Neuronal stem cell (in vitro differentiated cells): ENCODE measurements at regions not wholly inside any gene's neighbourhood (a gene's known extent, or its start where the extent isn't known, plus 50 kb on each side); places are given as distances from the start of the nearest gene placed in this dataset.
"Not testable (repeated sequence)": the region's sequence is repeated elsewhere in the genome, so short reads cannot be mapped to it uniquely, and the experiment has no call there.

Experiments used
- DNase-seq: peaks from one replicate; pipeline ENCODE4 v3.0.0-alpha.2; 2013; ENCODE audit warnings: low spot score
- H2AFZ ChIP-seq: one replicate; pipeline ENCODE4 v1.6.1; 2013; ENCODE audit warnings: mild to moderate bottlenecking, low read length, inconsistent platforms
- H2AK5ac ChIP-seq: 2 replicates; pipeline ENCODE4 v1.6.1; 2013; ENCODE audit warnings: low read depth, mild to moderate bottlenecking, inconsistent platforms, low read length, moderate library complexity, mixed read lengths
- H2BK120ac ChIP-seq: 2 replicates; pipeline ENCODE4 v1.6.1; 2013; ENCODE audit warnings: low read depth, mild to moderate bottlenecking, inconsistent platforms, low read length, moderate library complexity, mixed read lengths
- H2BK12ac ChIP-seq: one replicate; pipeline ENCODE4 v1.6.1; 2013; ENCODE audit warnings: low read length, inconsistent platforms
- H2BK15ac ChIP-seq: 2 replicates; pipeline ENCODE4 v1.6.1; 2013; ENCODE audit warnings: mild to moderate bottlenecking, low read length, inconsistent platforms, mixed read lengths
- H2BK5ac ChIP-seq: one replicate; pipeline ENCODE4 v1.6.1; 2013; ENCODE audit warnings: inconsistent platforms, mild to moderate bottlenecking, low read length, moderate library complexity
- H3K14ac ChIP-seq: one replicate; pipeline ENCODE4 v1.6.1; 2013; ENCODE audit warnings: low read length, inconsistent platforms
- H3K18ac ChIP-seq: 2 replicates; pipeline ENCODE4 v1.6.1; 2013; ENCODE audit warnings: low read length, inconsistent platforms
- H3K23ac ChIP-seq: 2 replicates; pipeline ENCODE4 v1.6.1; 2013; ENCODE audit warnings: low read depth, mild to moderate bottlenecking, mixed read lengths, low read length, inconsistent platforms; ENCODE audit not compliant: poor library complexity
- H3K27ac ChIP-seq: replicated peaks from 3 replicates; pipeline ENCODE4 v1.5.1; 2013; ENCODE audit warnings: low read length, inconsistent platforms
- H3K27me3 ChIP-seq, 3 experiments: 2 replicates each; pipeline ENCODE4 v1.6.1; 2013; ENCODE audit warnings: low read length in 3 of 3, mild to moderate bottlenecking in 2 of 3, inconsistent platforms in 1 of 3, low read depth in 1 of 3, mixed read lengths in 1 of 3, moderate library complexity in 1 of 3; ENCODE audit not compliant: control insufficient read depth in 3 of 3, insufficient read depth in 3 of 3
- H3K36me3 ChIP-seq, 2 donors: replicated peaks in 1 of 2; 2 replicates each; pipeline ENCODE4 v1.6.1; 2013; ENCODE audit warnings: low read length in 2 of 2; ENCODE audit not compliant: control insufficient read depth in 2 of 2, insufficient read depth in 2 of 2
- H3K4ac ChIP-seq: 2 replicates; pipeline ENCODE4 v1.6.1; 2013; ENCODE audit warnings: inconsistent platforms, mild to moderate bottlenecking, low read length, moderate library complexity
- H3K4me1 ChIP-seq, 2 donors: 1 replicate in 1 of 2; 2 replicates in 1 of 2; pipeline ENCODE4 v1.6.1; 2013; ENCODE audit warnings: low read length in 2 of 2, low read depth in 1 of 2; ENCODE audit not compliant: control insufficient read depth in 2 of 2, insufficient read depth in 1 of 2
- H3K4me2 ChIP-seq: one replicate; pipeline ENCODE4 v1.6.1; 2013; ENCODE audit warnings: mild to moderate bottlenecking, low read length, inconsistent platforms; ENCODE audit not compliant: insufficient read depth, poor library complexity, severe bottlenecking
- H3K4me3 ChIP-seq, 2 donors: 2 replicates each; pipeline ENCODE4 v1.5.1; 2013; ENCODE audit warnings: low read length in 2 of 2, mild to moderate bottlenecking in 2 of 2, inconsistent platforms in 1 of 2, moderate library complexity in 1 of 2
- H3K79me1 ChIP-seq: one replicate; pipeline ENCODE4 v1.6.1; 2013; ENCODE audit warnings: low read depth, mild to moderate bottlenecking, inconsistent platforms, low read length, moderate library complexity
- H3K9ac ChIP-seq: one replicate; pipeline ENCODE4 v1.6.1; 2013; ENCODE audit warnings: mild to moderate bottlenecking, low read depth, low read length, inconsistent platforms; ENCODE audit not compliant: poor library complexity
- H3K9me3 ChIP-seq, 2 donors: replicated peaks in 1 of 2; 2 replicates each; pipeline versions ENCODE3 to v1.6.1; 2013; ENCODE audit warnings: low read length in 2 of 2, mild to moderate bottlenecking in 2 of 2, inconsistent platforms in 1 of 2, low read depth in 1 of 2, mixed read lengths in 1 of 2, moderate library complexity in 1 of 2; ENCODE audit not compliant: control insufficient read depth in 2 of 2, insufficient read depth in 1 of 2
- H4K8ac ChIP-seq: one replicate; pipeline ENCODE4 v1.6.1; 2013; ENCODE audit warnings: low read depth, mild to moderate bottlenecking, inconsistent platforms, low read length, moderate library complexity
- H4K91ac ChIP-seq: one replicate; pipeline ENCODE4 v1.6.1; 2013; ENCODE audit warnings: low read length, low read depth, mild to moderate bottlenecking, inconsistent platforms; ENCODE audit not compliant: poor library complexity
- WGBS, 2 donors: extraction: QIAGEN DNeasy Blood & Tissue Kit; methylation state at CpG; one replicate each; pipeline ENCODE4 v1.1.7; 2013; ENCODE audit warnings: missing lambda C conversion rate in 2 of 2, mixed read lengths in 1 of 2; ENCODE audit not compliant: insufficient read length in 2 of 2, insufficient replicate concordance in 1 of 2; ENCODE audit errors: extremely low coverage in 2 of 2; 5-methylcytosine and 5-hydroxymethylcytosine counted together

- no peak for DNase-seq
- Histone ChIP-seq H2BK12ac (no peak overlapping the region), H3K4me3 (no peak overlapping the region), H2AK5ac (no peak overlapping the region), H3K9me3 (no peaks in the 10 kb centered on the region), H4K91ac (no peak overlapping the region), H3K4me2 (no peak overlapping the region), H3K4ac (no peak overlapping the region), H2BK5ac (no peak overlapping the region), H3K36me3 (no peaks in the 10 kb centered on the region), H2AFZ (no peak overlapping the region), H4K8ac (no peak overlapping the region), H3K9ac (no peak overlapping the region), H2BK15ac (no peak overlapping the region), H3K79me1 (no peaks in the 10 kb centered on the region), H2BK120ac (no peak overlapping the region), H3K14ac (no peak overlapping the region), H3K23ac (no peak overlapping the region), H3K4me1 (no peaks in the 10 kb centered on the region), H3K27ac (no peak overlapping the region), H3K18ac (no peak overlapping the region), H3K27me3 (no peaks in the 10 kb centered on the region)
- WGBS, 2 donors: no CpG with 5 or more reads among the region's 2 CpGs
Measured at GRCh38 chr18:72984290-72984689, 116.5 kb upstream of the NETO1 start.

- H3K14ac ChIP-seq: no peak overlapping the region
- H3K4ac ChIP-seq: no peak overlapping the region
- peak overlapping the region; percentile 43 for H4K91ac ChIP-seq
- H3K23ac ChIP-seq: no peak overlapping the region
- no peak overlapping the region for H4K8ac ChIP-seq
- DNase-seq: no peak
- no peak overlapping the region for H2AK5ac ChIP-seq
- no peak overlapping the region for H3K27ac ChIP-seq
- no peak overlapping the region for H2BK120ac ChIP-seq
- WGBS, 2 donors: no CpG with 5 or more reads among the region's 2 CpGs
- H3K27me3 ChIP-seq: no peaks in the 10 kb centered on the region
- H3K79me1 ChIP-seq: no peaks in the 10 kb centered on the region
- no peak overlapping the region for H3K9ac ChIP-seq
- H3K4me2 ChIP-seq: no peak overlapping the region
- no peaks in the 10 kb centered on the region for H3K36me3 ChIP-seq
- no peak overlapping the region for H3K18ac ChIP-seq
- H2AFZ ChIP-seq: no peak overlapping the region
- no peaks in the 10 kb centered on the region for H3K4me1 ChIP-seq
- no peak overlapping the region for H2BK5ac ChIP-seq
- H3K9me3 ChIP-seq: no peaks in the 10 kb centered on the region
- H2BK15ac ChIP-seq: no peak overlapping the region
- no peak overlapping the region for H2BK12ac ChIP-seq
- no peak overlapping the region for H3K4me3 ChIP-seq
Measured at GRCh38 chr18:72973841-72974240, 106.1 kb upstream of the NETO1 start.

GRCh38 chr18:72965616-72966015 lies 97.8 kb upstream of the NETO1 start:
- no peak overlapping the region for H3K4me3 ChIP-seq
- H2BK5ac ChIP-seq: no peak overlapping the region
- H2BK120ac ChIP-seq: no peak overlapping the region
- no peaks in the 10 kb centered on the region for H3K27me3 ChIP-seq
- no peak overlapping the region for H4K8ac ChIP-seq
- no peaks in the 10 kb centered on the region for H3K4me1 ChIP-seq
- no peak overlapping the region for H2BK15ac ChIP-seq
- H3K27ac ChIP-seq: no peak overlapping the region
- no peaks in the 10 kb centered on the region for H3K36me3 ChIP-seq
- DNase-seq: no peak
- no peak overlapping the region for H2AK5ac ChIP-seq
- no peak overlapping the region for H2AFZ ChIP-seq
- no peak overlapping the region for H3K14ac ChIP-seq
- no peak overlapping the region for H3K18ac ChIP-seq
- no peak overlapping the region for H3K4ac ChIP-seq
- no peaks in the 10 kb centered on the region for H3K9me3 ChIP-seq
- WGBS, 2 donors: no CpG with 5 or more reads among the region's 9 CpGs
- H4K91ac ChIP-seq: no peak overlapping the region
- no peak overlapping the region for H3K4me2 ChIP-seq
- no peaks in the 10 kb centered on the region for H3K79me1 ChIP-seq
- H3K23ac ChIP-seq: no peak overlapping the region
- no peak overlapping the region for H2BK12ac ChIP-seq
- no peak overlapping the region for H3K9ac ChIP-seq

GRCh38 chr18:72958195-72958594 lies 90.4 kb upstream of the NETO1 start:
- not testable (repeated sequence) for H3K27me3 ChIP-seq, H2AFZ ChIP-seq, H2AK5ac ChIP-seq, H3K27ac ChIP-seq, H2BK15ac ChIP-seq, H3K36me3 ChIP-seq, H2BK120ac ChIP-seq, H3K23ac ChIP-seq, H3K4ac ChIP-seq, H3K79me1 ChIP-seq, H3K14ac ChIP-seq, H3K4me3 ChIP-seq, H4K91ac ChIP-seq, DNase-seq, H3K4me2 ChIP-seq, H3K18ac ChIP-seq, H2BK12ac ChIP-seq, H3K9ac ChIP-seq, H2BK5ac ChIP-seq, H3K4me1 ChIP-seq, H4K8ac ChIP-seq, H3K9me3 ChIP-seq
